ENCODE measurements at regions not wholly inside any gene's neighbourhood (a gene's known extent, or its start where the extent isn't known, plus 50 kb on each side); places are given as distances from the start of the nearest gene placed in this dataset.

DNA sequence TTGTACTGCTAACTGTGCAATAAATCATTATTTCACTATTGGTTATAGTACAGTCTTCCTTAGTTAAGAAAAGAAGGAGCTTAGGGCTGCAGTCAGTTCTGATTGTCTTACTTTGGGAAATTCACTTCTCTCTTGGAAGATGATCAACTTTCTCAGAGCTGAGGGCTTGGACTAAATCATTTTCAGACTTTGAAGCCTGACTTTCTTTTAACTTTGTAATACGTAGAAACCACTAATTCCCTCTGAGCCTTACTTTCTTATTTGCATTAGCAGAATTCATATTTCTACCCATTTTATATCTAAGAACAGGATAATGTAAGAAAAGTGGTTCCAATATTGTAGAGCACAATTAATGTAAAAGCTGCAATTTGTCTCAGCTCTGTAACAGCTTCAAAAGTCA, 386.4 kb downstream of the TRIB2 start:
- TF ChIP-seq, protein P1, sequence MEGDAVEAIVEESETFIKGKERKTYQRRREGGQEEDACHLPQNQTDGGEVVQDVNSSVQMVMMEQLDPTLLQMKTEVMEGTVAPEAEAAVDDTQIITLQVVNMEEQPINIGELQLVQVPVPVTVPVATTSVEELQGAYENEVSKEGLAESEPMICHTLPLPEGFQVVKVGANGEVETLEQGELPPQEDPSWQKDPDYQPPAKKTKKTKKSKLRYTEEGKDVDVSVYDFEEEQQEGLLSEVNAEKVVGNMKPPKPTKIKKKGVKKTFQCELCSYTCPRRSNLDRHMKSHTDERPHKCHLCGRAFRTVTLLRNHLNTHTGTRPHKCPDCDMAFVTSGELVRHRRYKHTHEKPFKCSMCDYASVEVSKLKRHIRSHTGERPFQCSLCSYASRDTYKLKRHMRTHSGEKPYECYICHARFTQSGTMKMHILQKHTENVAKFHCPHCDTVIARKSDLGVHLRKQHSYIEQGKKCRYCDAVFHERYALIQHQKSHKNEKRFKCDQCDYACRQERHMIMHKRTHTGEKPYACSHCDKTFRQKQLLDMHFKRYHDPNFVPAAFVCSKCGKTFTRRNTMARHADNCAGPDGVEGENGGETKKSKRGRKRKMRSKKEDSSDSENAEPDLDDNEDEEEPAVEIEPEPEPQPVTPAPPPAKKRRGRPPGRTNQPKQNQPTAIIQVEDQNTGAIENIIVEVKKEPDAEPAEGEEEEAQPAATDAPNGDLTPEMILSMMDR (IDR thresholded peaks at IDR 0.05; ENCODE audit: insufficient read depth, low read length), result no peak
- TF ChIP-seq POLR2AphosphoS5 (IDR thresholded peaks at IDR 0.05; ENCODE audit: low read depth), result no peak
- TF ChIP-seq, protein P2, sequence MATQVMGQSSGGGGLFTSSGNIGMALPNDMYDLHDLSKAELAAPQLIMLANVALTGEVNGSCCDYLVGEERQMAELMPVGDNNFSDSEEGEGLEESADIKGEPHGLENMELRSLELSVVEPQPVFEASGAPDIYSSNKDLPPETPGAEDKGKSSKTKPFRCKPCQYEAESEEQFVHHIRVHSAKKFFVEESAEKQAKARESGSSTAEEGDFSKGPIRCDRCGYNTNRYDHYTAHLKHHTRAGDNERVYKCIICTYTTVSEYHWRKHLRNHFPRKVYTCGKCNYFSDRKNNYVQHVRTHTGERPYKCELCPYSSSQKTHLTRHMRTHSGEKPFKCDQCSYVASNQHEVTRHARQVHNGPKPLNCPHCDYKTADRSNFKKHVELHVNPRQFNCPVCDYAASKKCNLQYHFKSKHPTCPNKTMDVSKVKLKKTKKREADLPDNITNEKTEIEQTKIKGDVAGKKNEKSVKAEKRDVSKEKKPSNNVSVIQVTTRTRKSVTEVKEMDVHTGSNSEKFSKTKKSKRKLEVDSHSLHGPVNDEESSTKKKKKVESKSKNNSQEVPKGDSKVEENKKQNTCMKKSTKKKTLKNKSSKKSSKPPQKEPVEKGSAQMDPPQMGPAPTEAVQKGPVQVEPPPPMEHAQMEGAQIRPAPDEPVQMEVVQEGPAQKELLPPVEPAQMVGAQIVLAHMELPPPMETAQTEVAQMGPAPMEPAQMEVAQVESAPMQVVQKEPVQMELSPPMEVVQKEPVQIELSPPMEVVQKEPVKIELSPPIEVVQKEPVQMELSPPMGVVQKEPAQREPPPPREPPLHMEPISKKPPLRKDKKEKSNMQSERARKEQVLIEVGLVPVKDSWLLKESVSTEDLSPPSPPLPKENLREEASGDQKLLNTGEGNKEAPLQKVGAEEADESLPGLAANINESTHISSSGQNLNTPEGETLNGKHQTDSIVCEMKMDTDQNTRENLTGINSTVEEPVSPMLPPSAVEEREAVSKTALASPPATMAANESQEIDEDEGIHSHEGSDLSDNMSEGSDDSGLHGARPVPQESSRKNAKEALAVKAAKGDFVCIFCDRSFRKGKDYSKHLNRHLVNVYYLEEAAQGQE (IDR thresholded peaks at IDR 0.05; ENCODE audit: insufficient replicate concordance, low read depth), result no peak
